HPDE6-E6E7 (cell line): ENCODE measurements at regions not wholly inside any gene's neighbourhood (a gene's known extent, or its start where the extent isn't known, plus 50 kb on each side); places are given as distances from the start of the nearest gene placed in this dataset.

Experiments
- DNase-seq: peaks from one replicate; pipeline ENCODE4 v3.0.0; 2011; ENCODE audit warnings: missing footprints; ENCODE audit errors: extremely low spot score

- DNase-seq, result peak; percentile 86
These were observed 112.1 kb downstream of the DLL1 start for GRCh38 chr6:170178561-170179477.

GRCh38 chr6:170177772-170178560 is 112.9 kb downstream of the DLL1 start:
- DNase-seq, result peak; percentile 13

- no peak for DNase-seq
These were observed 113.7 kb downstream of the DLL1 start for GRCh38 chr6:170176898-170177771.

GRCh38 chr6:170176136-170176897 is 114.6 kb downstream of the DLL1 start:
- DNase-seq, result no peak

- DNase-seq, result no peak
These were observed 115.2 kb downstream of the DLL1 start for GRCh38 chr6:170175644-170176135.

- DNase-seq, result no peak
These were observed 115.9 kb downstream of the DLL1 start for GRCh38 chr6:170174771-170175643.

GRCh38 chr6:170174124-170174770 is 116.6 kb downstream of the DLL1 start:
- DNase-seq, result no peak

GRCh38 chr6:170173335-170173881 is 117.5 kb downstream of the DLL1 start:
- no peak for DNase-seq

- DNase-seq, result no peak
These were observed 118.0 kb downstream of the DLL1 start for GRCh38 chr6:170172825-170173256.

- no peak for DNase-seq
These were observed 118.5 kb downstream of the DLL1 start for GRCh38 chr6:170172392-170172791.

GRCh38 chr6:170167657-170168159 is 123.2 kb downstream of the DLL1 start:
- DNase-seq, result no peak

GRCh38 chr6:170166511-170167122 is 124.3 kb downstream of the DLL1 start:
- DNase-seq, result no peak

GRCh38 chr6:170165471-170166117 is 125.3 kb downstream of the DLL1 start:
- DNase-seq, result no peak

- no peak for DNase-seq
These were observed 125.8 kb downstream of the DLL1 start for GRCh38 chr6:170165085-170165470.

GRCh38 chr6:170164271-170164900 is 126.5 kb downstream of the DLL1 start:
- no peak for DNase-seq

- DNase-seq, result no peak
These were observed 127.3 kb downstream of the DLL1 start for GRCh38 chr6:170163405-170164170.
